ENCODE measurements at regions not wholly inside any gene's neighbourhood (a gene's known extent, or its start where the extent isn't known, plus 50 kb on each side); places are given as distances from the start of the nearest gene placed in this dataset.

- no peaks in the 10 kb centered on the region for H3K9me3 ChIP-seq
- WGBS, 2 donors, result 90 to 91% methylated on average over 4 of the region's 4 CpGs
- no peak for TF ChIP-seq POLR2A (IDR thresholded peaks at IDR 0.05)
- TF ChIP-seq EP300 (IDR thresholded peaks at IDR 0.05), result no peak
- no peak for TF ChIP-seq CTCF (IDR thresholded peaks at IDR 0.05)
- no peak overlapping the region for H3K4me3 ChIP-seq
- peaks cover 0 to 7% (median 0%) of the 10 kb centered on the region in 4 donors for H3K4me1 ChIP-seq
- H3K27ac ChIP-seq, result no peak overlapping the region
- H3K36me3 ChIP-seq, result no peaks in the 10 kb centered on the region
- no peaks in the 10 kb centered on the region for H3K27me3 ChIP-seq
- no peak for DNase-seq (ENCODE audit: low spot score in 2 of 2)
These were observed 106.9 kb downstream of the KLF12 start for GRCh38 chr13:74027161-74027779.

- Histone ChIP-seq H3K4me1 (peaks cover 0 to 5% (median 0%) of the 10 kb centered on the region in 4 donors), H3K27me3 (no peaks in the 10 kb centered on the region), H3K4me3 (no peak overlapping the region), H3K27ac (no peak overlapping the region), H3K36me3 (no peaks in the 10 kb centered on the region), H3K9me3 (no peaks in the 10 kb centered on the region)
- no peak for TF ChIP-seq CTCF (IDR thresholded peaks at IDR 0.05)
- TF ChIP-seq EP300 (IDR thresholded peaks at IDR 0.05), result no peak
- no peak for TF ChIP-seq POLR2A (IDR thresholded peaks at IDR 0.05)
- 46 to 54% methylated on average over 4 of the region's 4 CpGs for WGBS, 2 donors
- DNase-seq (ENCODE audit: low spot score in 2 of 2), result no peak
These were observed 107.5 kb downstream of the KLF12 start for GRCh38 chr13:74026753-74027152.

- Histone ChIP-seq H3K36me3 (no peaks in the 10 kb centered on the region), H3K4me3 (no peak overlapping the region), H3K4me1 (peaks cover 0 to 5% (median 0%) of the 10 kb centered on the region in 4 donors), H3K27ac (no peak overlapping the region), H3K9me3 (no peaks in the 10 kb centered on the region), H3K27me3 (no peaks in the 10 kb centered on the region)
- 49 to 85% methylated on average over 3 of the region's 3 CpGs for WGBS, 2 donors
- DNase-seq (ENCODE audit: low spot score in 2 of 2), result no peak
- TF ChIP-seq EP300 (IDR thresholded peaks at IDR 0.05) (no peak), CTCF (IDR thresholded peaks at IDR 0.05) (no peak), POLR2A (IDR thresholded peaks at IDR 0.05) (no peak)
These were observed 108.8 kb downstream of the KLF12 start for GRCh38 chr13:74025369-74025768.

GRCh38 chr13:74024856-74025255 lies 109.3 kb downstream of the KLF12 start:
- no peak for DNase-seq (ENCODE audit: low spot score in 2 of 2)
- Histone ChIP-seq H3K36me3 (no peaks in the 10 kb centered on the region), H3K4me1 (peaks cover 0 to 2% (median 0%) of the 10 kb centered on the region in 4 donors), H3K9me3 (no peaks in the 10 kb centered on the region), H3K4me3 (no peak overlapping the region), H3K27me3 (no peaks in the 10 kb centered on the region), H3K27ac (no peak overlapping the region)
- TF ChIP-seq EP300 (IDR thresholded peaks at IDR 0.05) (no peak), POLR2A (IDR thresholded peaks at IDR 0.05) (no peak), CTCF (IDR thresholded peaks at IDR 0.05) (no peak)

- Histone ChIP-seq H3K27ac (no peak overlapping the region), H3K9me3 (no peaks in the 10 kb centered on the region), H3K4me3 (no peak overlapping the region), H3K36me3 (no peaks in the 10 kb centered on the region), H3K4me1 (no peaks in the 10 kb centered on the region), H3K27me3 (no peaks in the 10 kb centered on the region)
- no peak for TF ChIP-seq POLR2A (IDR thresholded peaks at IDR 0.05)
- TF ChIP-seq EP300 (IDR thresholded peaks at IDR 0.05), result no peak
- TF ChIP-seq CTCF (IDR thresholded peaks at IDR 0.05), result no peak
- 56 to 73% methylated on average over 4 of the region's 4 CpGs for WGBS, 2 donors
- DNase-seq (ENCODE audit: low spot score in 2 of 2), result no peak
These were observed 109.9 kb downstream of the KLF12 start for GRCh38 chr13:74024314-74024713.
